B cell (primary cell): ENCODE measurements at regions not wholly inside any gene's neighbourhood (a gene's known extent, or its start where the extent isn't known, plus 50 kb on each side); places are given as distances from the start of the nearest gene placed in this dataset.

Experiments
- CTCF ChIP-seq: fragments of 200-600 bp; IDR thresholded peaks from one replicate; pipeline ENCODE4 v1.8.0; 2022; ENCODE audit warnings: antibody characterized with exemption, mild to moderate bottlenecking
- EZH2 ChIP-seq: IDR thresholded peaks from 2 replicates; pipeline ENCODE4 v1.6.1; 2012; ENCODE audit warnings: borderline replicate concordance, low read depth, mild to moderate bottlenecking, moderate library complexity, low read length; ENCODE audit not compliant: insufficient read depth, poor library complexity, severe bottlenecking

- TF ChIP-seq CTCF (no peak), EZH2 (no peak)
Observed at GRCh38 chr4:3639613-3640586, 107.7 kb upstream of the LRPAP1 start.
